NCI-H524 treated with DMSO at 0.1 percent for 48 hours (cell line): ENCODE measurements at regions not wholly inside any gene's neighbourhood (a gene's known extent, or its start where the extent isn't known, plus 50 kb on each side); places are given as distances from the start of the nearest gene placed in this dataset.
A peak's percentile ranks its signal among the peaks of the same experiment; 100 is the strongest.
"Not testable (repeated sequence)": the region's sequence is repeated elsewhere in the genome, so short reads cannot be mapped to it uniquely, and the experiment has no call there.

Experiments used
- DNase-seq: peaks from one replicate; lab custom pipeline; 2025; lab: John Stamatoyannopoulos, UW

GRCh38 chr21:17045214-17045853 is 467.5 kb upstream of the CXADR start:
- peak; percentile 3 for DNase-seq

GRCh38 chr21:17048974-17049373 is 463.9 kb upstream of the CXADR start:
- no peak for DNase-seq

GRCh38 chr21:17050156-17050555 is 462.7 kb upstream of the CXADR start:
- DNase-seq: no peak

GRCh38 chr21:17050646-17051045 is 462.2 kb upstream of the CXADR start:
- no peak for DNase-seq

GRCh38 chr21:17051054-17051453 is 461.8 kb upstream of the CXADR start:
- DNase-seq: no peak

- DNase-seq: no peak
Observed at GRCh38 chr21:17053321-17053720, 459.5 kb upstream of the CXADR start.

GRCh38 chr21:17059936-17060335 is 452.9 kb upstream of the CXADR start:
- DNase-seq: no peak

GRCh38 chr21:17066006-17066405 is 446.8 kb upstream of the CXADR start:
- no peak for DNase-seq

- DNase-seq: no peak
Observed at GRCh38 chr21:17071093-17071492, 441.8 kb upstream of the CXADR start.

GRCh38 chr21:17081193-17081592 is 431.6 kb upstream of the CXADR start:
- no peak for DNase-seq

- no peak for DNase-seq
Observed at GRCh38 chr21:17082843-17083483, 429.9 kb upstream of the CXADR start.

GRCh38 chr21:17085707-17086106 is 427.1 kb upstream of the CXADR start:
- no peak for DNase-seq

GRCh38 chr21:17088500-17088899 is 424.3 kb upstream of the CXADR start:
- no peak for DNase-seq

- no peak for DNase-seq
Observed at GRCh38 chr21:17089091-17089491, 423.8 kb upstream of the CXADR start.

GRCh38 chr21:17101696-17102095 is 411.1 kb upstream of the CXADR start:
- no peak for DNase-seq

- no peak for DNase-seq
Observed at GRCh38 chr21:17105932-17106331, 406.9 kb upstream of the CXADR start.

- DNase-seq: no peak
Observed at GRCh38 chr21:17114045-17114444, 398.8 kb upstream of the CXADR start.

- DNase-seq: no peak
Observed at GRCh38 chr21:17118638-17119384, 394.0 kb upstream of the CXADR start.

GRCh38 chr21:17119466-17120297 is 393.2 kb upstream of the CXADR start:
- DNase-seq: no peak

GRCh38 chr21:17127395-17127794 is 385.4 kb upstream of the CXADR start:
- DNase-seq: not testable (repeated sequence)

- no peak for DNase-seq
Observed at GRCh38 chr21:17128132-17128531, 384.7 kb upstream of the CXADR start.

- not testable (repeated sequence) for DNase-seq
Observed at GRCh38 chr21:17139159-17139558, 373.7 kb upstream of the CXADR start.
